Naive B cell (primary cell): ENCODE measurements at regions not wholly inside any gene's neighbourhood (a gene's known extent, or its start where the extent isn't known, plus 50 kb on each side); places are given as distances from the start of the nearest gene placed in this dataset.

Experiments used
- ATAC-seq, 2 donors: fragments of 150-1000 bp; cut with Tn5 transposase; 2 replicates each; pipeline ENCODE4 v1.10.0; 2021; ENCODE audit warnings: low read depth in 2 of 2, mild to moderate bottlenecking in 2 of 2, moderate library complexity in 2 of 2
- DNase-seq: peaks from one replicate; pipeline ENCODE4 v3.0.0; 2022
- H3K27ac Mint-ChIP-seq, 6 donors: one replicate each; pipeline ENCODE4 v1.8.0; 2020 to 2022; ENCODE audit warnings: mild to moderate bottlenecking in 6 of 6, mixed read lengths in 6 of 6, moderate library complexity in 5 of 6, inconsistent platforms in 2 of 6
- H3K27me3 Mint-ChIP-seq, 3 donors: one replicate each; pipeline ENCODE4 v1.8.0; 2021 to 2022; ENCODE audit warnings: mixed read lengths in 3 of 3, mild to moderate bottlenecking in 1 of 3
- H3K36me3 Mint-ChIP-seq, 2 donors: one replicate each; pipeline ENCODE4 v1.8.0; 2020 to 2022; ENCODE audit warnings: mixed read lengths in 2 of 2, inconsistent platforms in 1 of 2, mild to moderate bottlenecking in 1 of 2
- H3K4me1 Mint-ChIP-seq, 3 donors: one replicate each; pipeline ENCODE4 v1.8.0; 2020 to 2022; ENCODE audit warnings: mixed read lengths in 3 of 3, inconsistent platforms in 1 of 3, mild to moderate bottlenecking in 1 of 3, moderate library complexity in 1 of 3
- H3K4me3 Mint-ChIP-seq, 8 donors: one replicate each; pipeline ENCODE4 v1.8.0; 2020 to 2022; ENCODE audit warnings: mild to moderate bottlenecking in 8 of 8, mixed read lengths in 8 of 8, moderate library complexity in 8 of 8, inconsistent platforms in 2 of 8
- H3K9me3 Mint-ChIP-seq, 7 donors: one replicate each; pipeline ENCODE4 v1.8.0; 2020 to 2022; ENCODE audit warnings: mixed read lengths in 7 of 7, mild to moderate bottlenecking in 5 of 7, inconsistent platforms in 2 of 7, moderate library complexity in 1 of 7

DNA sequence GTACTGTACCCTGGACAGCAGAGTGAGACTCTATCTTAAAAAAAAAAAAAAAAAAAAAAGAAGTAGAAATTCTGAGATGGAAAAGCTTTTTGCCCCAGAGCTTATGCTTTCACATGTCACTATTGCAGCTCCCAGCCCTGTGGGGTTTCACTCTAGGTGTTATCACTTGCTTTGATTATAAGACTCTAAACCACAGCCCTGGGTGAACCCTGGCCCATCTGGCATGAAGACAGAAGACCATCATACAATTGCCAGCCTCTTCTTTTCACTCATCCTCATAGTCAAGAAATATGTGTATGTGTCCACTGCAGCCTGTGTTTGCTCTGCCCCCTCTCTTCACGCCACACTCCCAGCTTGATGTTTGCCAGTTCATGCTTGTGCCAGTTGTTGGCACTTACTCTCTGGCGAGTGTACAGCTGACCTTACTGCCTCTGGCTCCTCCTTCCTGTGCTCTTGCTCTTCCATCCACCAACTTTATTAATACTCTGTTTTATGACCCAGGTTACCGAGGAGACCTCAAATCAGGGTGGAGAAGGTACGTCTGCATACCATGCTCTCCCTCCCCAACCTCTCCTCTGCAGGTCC, 136.7 kb upstream of the NCK2 start:
- H3K27ac Mint-ChIP-seq = peak overlapping the region in 3 of 6 donors; percentile 18 to 75 (median 45)
- H3K4me1 Mint-ChIP-seq = no peaks in the 10 kb centered on the region
- ATAC-seq (no peak), DNase-seq (no peak)
- no peaks in the 10 kb centered on the region for H3K9me3 Mint-ChIP-seq
- H3K36me3 Mint-ChIP-seq = no peaks in the 10 kb centered on the region
- no peak overlapping the region for H3K4me3 Mint-ChIP-seq
- H3K27me3 Mint-ChIP-seq = no peaks in the 10 kb centered on the region

DNA sequence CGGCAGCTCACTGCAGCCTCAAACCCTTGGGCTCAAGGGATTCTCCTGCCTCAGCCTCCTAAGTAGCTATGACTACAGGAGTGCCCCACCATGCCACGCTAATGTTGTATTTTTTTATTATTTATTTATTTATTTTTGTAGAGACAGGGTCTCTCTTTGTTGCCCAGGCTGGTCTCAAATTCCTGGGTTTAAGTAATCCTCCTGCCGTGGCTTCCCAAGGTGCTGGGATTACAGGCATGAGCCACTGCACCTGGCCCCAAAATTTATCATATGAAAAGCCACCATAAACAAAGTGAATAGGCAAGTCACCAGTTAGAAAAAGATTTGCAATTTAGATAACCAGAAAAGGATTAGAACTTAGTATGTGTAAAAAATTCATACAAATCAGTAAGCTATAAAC, 138.6 kb upstream of the NCK2 start:
- H3K4me3 Mint-ChIP-seq = no peak overlapping the region
- DNase-seq = no peak
- no peak for ATAC-seq

DNA sequence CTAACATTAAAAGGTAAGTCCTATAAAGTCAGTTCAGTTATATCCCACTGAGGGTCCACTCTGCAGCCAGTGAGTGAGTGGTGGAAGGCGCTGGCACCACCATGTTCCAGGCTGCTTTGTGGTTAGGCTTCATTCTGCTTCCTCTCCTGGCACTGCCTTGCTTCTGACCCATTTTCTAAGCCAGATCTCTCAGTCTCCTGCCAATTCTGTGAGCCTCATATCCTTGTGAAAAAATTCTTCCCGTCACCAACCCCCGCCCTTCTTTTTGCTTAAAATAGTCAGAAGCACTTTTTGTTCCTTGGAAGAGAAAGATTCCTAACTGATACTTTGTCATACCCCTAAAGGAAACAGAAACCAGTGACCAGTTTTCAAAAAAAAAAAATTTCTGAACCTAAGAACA, 139.8 kb upstream of the NCK2 start:
- Mint-ChIP-seq H3K27me3 (peaks cover 0 to 10% (median 0%) of the 10 kb centered on the region in 3 donors), H3K4me1 (peaks cover 0 to 6% (median 0%) of the 10 kb centered on the region in 3 donors), H3K36me3 (no peaks in the 10 kb centered on the region), H3K9me3 (no peaks in the 10 kb centered on the region), H3K4me3 (peak overlapping the region in 1 of 8 donors; percentile 41), H3K27ac (peak overlapping the region in 2 of 6 donors; percentile 25 to 68)
- ATAC-seq = no peak
- no peak for DNase-seq

More for the DNA sequence above, 138.6 kb upstream of the NCK2 start:
- no peaks in the 10 kb centered on the region for H3K36me3 Mint-ChIP-seq
- H3K4me1 Mint-ChIP-seq = peaks cover 0 to 3% (median 0%) of the 10 kb centered on the region in 3 donors
- H3K9me3 Mint-ChIP-seq = no peaks in the 10 kb centered on the region
- no peak overlapping the region for H3K27ac Mint-ChIP-seq
- H3K27me3 Mint-ChIP-seq = no peaks in the 10 kb centered on the region

DNA sequence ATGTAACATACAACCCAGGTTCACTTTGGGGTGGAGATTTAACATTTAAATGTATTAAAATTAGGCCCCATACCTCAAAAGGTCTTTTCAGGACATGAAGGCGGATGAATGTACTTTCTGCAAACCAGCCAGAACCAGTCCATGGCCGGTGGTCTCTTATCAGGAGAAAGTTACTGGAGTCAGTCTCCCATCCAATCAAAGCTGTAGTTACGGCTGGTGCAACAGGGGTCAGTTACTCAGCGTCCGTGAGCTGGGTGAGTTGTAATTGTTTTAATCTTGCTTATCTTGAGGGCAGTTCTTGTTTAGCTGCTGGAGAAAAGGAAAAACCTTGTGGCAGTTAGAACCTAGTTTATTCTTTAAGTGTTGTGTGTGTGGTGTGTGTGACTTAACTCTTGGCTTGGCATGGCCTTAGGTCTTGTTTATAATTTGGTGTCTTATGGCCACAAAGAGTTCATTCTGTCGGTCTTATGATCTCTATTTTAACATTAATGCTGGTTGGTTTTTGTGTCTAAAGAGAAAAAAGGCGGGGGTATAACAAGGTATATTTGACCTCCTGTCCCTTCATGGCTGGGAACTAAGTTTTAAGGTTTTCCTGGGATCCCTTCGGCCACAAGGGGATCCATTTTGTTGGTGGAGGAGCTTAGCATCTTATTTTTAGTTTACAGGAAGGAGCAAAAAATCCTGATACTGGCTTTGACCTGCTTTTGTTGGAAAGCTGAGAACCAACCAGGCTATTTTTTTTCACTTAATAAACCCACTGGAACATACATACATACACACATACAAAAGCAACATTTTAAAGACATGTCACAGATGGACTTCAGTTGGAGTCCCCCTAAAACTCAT, 143.5 kb upstream of the NCK2 start:
- DNase-seq (no peak), ATAC-seq (no peak)
- Mint-ChIP-seq H3K4me3 (no peak overlapping the region), H3K27me3 (peaks cover 0 to 10% (median 0%) of the 10 kb centered on the region in 3 donors), H3K9me3 (no peaks in the 10 kb centered on the region), H3K27ac (peak overlapping the region in 1 of 6 donors; percentile 26), H3K36me3 (no peaks in the 10 kb centered on the region), H3K4me1 (peaks cover 0 to 6% (median 0%) of the 10 kb centered on the region in 3 donors)

DNA sequence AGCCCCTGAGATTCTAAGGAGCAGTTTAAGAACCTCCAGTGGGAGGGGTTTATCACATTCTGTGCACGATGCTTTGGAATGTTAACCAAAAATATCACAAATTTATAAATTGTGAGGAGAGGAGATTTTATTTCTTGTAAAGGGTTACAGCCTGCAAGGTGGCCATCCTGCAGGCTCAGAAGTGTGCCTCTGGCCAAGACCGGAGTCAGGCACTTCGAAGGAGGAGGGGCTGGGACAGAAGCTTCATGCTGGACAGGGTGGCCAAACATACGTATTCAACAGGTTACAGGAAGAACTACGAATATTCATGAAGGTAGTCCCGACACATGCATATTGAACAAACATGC, 144.1 kb upstream of the NCK2 start:
- H3K4me1 Mint-ChIP-seq = peaks cover 0 to 11% (median 3%) of the 10 kb centered on the region in 3 donors
- DNase-seq (no peak), ATAC-seq (no peak)
- H3K36me3 Mint-ChIP-seq = no peaks in the 10 kb centered on the region
- H3K4me3 Mint-ChIP-seq = no peak overlapping the region
- peaks cover 0 to 10% (median 0%) of the 10 kb centered on the region in 3 donors for H3K27me3 Mint-ChIP-seq
- H3K9me3 Mint-ChIP-seq = no peaks in the 10 kb centered on the region
- H3K27ac Mint-ChIP-seq = no peak overlapping the region

DNA sequence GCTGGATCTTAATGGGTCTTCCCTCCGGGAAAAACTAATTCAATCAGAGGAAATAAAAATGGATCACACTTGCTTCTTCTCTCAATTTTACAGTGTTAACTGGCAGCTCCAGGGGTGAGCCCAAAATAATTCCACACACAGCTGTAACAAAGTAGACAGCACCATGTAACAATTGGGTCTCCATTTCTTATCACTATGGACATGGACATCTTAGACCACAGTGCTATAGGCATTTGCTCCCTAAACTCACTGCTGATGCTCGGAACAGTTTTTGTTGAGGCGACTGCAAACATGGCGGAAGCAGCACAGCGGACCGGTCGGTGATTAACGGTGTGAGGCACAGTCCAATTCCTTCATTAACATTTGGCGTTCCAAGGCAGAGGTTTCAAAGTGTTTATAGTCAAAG, 144.7 kb upstream of the NCK2 start:
- Mint-ChIP-seq H3K4me3 (no peak overlapping the region), H3K4me1 (peaks cover 2 to 11% (median 3%) of the 10 kb centered on the region in 3 donors), H3K27me3 (peaks cover 0 to 10% (median 0%) of the 10 kb centered on the region in 3 donors), H3K27ac (no peak overlapping the region), H3K36me3 (no peaks in the 10 kb centered on the region), H3K9me3 (no peaks in the 10 kb centered on the region)
- DNase-seq = no peak
- ATAC-seq = no peak

DNA sequence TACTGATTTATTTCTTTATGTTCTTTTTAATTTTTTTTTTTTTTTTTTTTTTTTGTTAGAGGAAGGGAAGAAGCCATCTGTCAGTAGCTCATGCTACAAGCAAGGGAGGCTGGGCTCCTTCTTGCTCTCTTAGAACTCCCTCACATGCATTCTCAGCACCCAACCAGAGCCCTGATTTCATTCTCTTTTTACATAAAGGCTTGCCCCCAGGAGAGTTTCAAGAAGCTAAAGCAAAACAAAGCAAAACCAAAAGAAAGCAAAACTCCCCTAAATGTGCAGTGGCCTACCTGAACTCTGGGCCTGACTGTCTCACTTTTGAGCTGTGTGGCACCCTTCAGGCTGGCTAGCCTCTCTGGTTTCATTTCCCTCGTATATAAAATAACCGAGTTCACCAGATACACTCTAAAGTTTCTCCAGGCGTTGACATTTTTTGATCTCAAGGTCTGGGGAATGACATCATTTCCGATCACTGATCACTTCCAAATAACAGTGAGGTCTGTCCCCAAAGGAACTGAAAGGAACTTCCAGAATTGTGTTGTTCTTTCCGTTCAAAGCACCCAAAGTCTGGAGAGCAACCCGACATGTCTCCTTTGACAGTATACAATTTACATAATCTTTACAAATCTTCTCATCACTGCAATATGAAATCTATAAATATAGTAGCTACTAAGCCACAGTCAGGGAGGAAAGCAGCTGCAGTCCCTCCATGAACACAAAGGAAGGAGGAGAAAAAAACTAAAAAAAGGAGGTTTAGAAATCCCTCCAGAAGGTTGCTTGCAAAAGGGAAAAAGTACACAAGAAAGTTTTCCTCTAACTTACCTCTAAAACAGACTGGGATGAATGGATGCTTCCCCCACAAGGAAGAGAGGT, 145.6 kb upstream of the NCK2 start:
- DNase-seq (no peak), ATAC-seq (no peak)
- Mint-ChIP-seq H3K27ac (peak overlapping the region in 1 of 6 donors; percentile 20), H3K9me3 (no peaks in the 10 kb centered on the region), H3K27me3 (peaks cover 0 to 10% (median 0%) of the 10 kb centered on the region in 3 donors), H3K4me1 (peaks cover 3 to 20% (median 9%) of the 10 kb centered on the region in 3 donors), H3K36me3 (no peaks in the 10 kb centered on the region), H3K4me3 (no peak overlapping the region)

DNA sequence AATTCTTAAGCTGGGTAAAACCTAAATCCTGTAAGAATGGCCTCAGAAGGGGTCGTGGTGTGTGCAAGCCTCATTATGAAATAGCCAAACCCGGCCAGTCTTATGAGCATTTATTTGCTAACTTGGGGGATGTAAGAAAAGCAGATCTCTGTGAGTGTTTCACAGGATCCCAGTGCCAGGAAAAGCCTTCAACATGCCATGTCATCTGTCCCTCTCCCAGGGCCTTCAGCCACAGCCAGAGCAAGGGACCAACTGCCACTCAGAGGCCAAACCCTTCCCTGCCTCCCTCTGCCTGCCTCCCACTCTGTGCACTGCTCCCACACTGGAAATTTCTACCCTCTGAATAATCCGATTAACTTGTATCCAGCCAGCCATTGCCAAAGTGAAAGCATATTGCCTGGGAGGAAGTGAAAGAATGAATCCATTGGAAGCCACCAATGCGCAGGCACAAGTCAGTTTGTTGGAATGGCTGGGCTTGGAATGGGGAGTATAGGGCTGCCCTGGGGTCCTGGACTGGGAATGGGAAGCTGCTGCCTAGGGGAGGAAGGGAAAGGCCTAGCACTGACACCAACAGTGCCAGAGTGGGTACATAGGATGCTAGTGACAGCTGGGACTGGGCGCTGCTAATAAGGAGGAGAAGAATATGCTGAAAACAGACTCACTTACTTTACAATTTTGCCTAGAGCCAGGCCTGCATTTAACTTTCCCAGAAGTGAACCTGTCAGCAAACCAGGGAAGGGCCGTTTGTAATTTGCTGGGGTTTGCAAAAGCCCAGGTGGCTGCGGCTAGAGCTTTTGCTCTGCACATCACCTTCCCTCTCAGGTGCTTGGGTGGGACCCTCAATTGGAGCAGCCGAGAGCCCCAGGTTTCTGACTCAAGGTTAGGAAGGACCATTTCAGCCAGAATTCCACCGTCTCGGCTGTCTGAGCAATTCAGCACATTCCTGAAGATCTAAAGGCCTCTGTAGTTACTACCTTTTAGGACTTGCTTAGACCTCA, 146.6 kb upstream of the NCK2 start:
- DNase-seq = no peak
- Mint-ChIP-seq H3K9me3 (no peaks in the 10 kb centered on the region), H3K4me1 (peaks cover 3 to 23% (median 10%) of the 10 kb centered on the region in 3 donors), H3K36me3 (no peaks in the 10 kb centered on the region), H3K27ac (peak overlapping the region in 1 of 6 donors; percentile 9), H3K4me3 (no peak overlapping the region), H3K27me3 (peaks cover 0 to 10% (median 0%) of the 10 kb centered on the region in 3 donors)
- ATAC-seq = no peak

DNA sequence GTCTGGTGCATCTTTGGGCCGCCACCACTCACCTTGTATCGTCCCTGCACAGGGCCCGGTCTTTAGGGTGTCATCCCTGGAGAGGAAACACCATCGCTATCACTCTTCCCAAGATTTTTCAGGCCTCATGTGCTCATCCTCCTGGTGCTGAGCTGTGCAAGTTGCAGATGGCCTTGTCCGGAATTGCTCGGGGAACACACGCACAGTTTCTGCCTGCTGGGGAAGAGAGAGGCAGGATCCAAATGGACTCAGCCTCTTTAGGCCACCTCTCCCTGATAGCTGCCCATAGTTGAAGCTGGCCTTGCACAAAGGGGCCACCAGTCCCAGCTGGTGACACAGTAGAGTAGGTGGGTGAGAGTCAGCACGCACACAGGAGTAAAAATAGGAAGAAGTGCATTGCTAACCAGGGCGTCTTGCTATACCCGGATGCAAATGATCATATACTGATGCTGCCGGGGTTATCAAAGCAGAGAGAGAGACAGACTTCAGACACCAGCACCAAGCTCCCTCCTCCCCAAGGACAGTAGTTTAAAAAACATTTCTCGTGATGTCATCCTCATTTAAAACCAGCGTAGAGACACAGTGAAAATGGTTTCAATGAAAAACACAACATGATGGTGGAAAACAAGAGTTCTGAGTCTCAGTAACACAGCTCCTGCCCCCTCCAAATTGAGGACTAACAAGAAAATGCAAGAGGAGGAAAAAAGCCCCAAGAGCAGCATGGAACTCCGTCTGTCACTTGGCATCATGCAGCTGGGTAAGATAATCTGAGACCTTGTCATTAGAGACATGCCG, 147.5 kb upstream of the NCK2 start:
- H3K4me1 Mint-ChIP-seq = peaks cover 3 to 23% (median 10%) of the 10 kb centered on the region in 3 donors
- ATAC-seq = no peak
- no peak overlapping the region for H3K4me3 Mint-ChIP-seq
- DNase-seq = no peak
- H3K9me3 Mint-ChIP-seq = no peaks in the 10 kb centered on the region
- H3K36me3 Mint-ChIP-seq = no peaks in the 10 kb centered on the region
- H3K27ac Mint-ChIP-seq = peak overlapping the region in 1 of 6 donors; percentile 9
- H3K27me3 Mint-ChIP-seq = peaks cover 0 to 10% (median 0%) of the 10 kb centered on the region in 3 donors

DNA sequence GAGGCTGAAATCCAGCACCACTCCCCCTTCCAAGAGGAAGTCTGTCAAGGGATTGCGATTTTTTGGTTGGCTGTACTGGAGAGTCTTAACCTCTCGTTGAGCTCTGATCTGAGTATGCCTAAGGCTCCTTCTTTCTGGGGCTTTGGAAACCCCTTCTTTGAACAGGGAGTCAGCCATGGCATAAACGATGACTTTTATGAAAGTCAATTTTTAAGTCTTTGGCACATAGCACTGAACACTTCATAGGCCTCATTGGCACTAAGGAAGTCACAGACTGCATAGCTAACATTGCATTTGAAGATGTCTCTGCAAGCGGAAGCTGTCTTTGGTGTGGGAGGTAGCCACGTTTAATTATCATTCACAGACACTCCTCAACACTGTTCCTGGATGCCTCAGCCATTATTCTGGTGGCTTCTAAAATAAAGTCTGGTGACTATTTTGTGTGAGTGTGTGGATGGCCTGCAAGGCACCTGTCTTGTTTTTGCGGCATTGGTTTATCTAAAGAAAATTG, 148.2 kb upstream of the NCK2 start:
- H3K4me1 Mint-ChIP-seq = peaks cover 3 to 23% (median 10%) of the 10 kb centered on the region in 3 donors
- H3K9me3 Mint-ChIP-seq = no peaks in the 10 kb centered on the region
- peaks cover 0 to 10% (median 0%) of the 10 kb centered on the region in 3 donors for H3K27me3 Mint-ChIP-seq
- H3K27ac Mint-ChIP-seq = no peak overlapping the region
- no peak overlapping the region for H3K4me3 Mint-ChIP-seq
- DNase-seq (no peak), ATAC-seq (no peak)
- H3K36me3 Mint-ChIP-seq = no peaks in the 10 kb centered on the region

DNA sequence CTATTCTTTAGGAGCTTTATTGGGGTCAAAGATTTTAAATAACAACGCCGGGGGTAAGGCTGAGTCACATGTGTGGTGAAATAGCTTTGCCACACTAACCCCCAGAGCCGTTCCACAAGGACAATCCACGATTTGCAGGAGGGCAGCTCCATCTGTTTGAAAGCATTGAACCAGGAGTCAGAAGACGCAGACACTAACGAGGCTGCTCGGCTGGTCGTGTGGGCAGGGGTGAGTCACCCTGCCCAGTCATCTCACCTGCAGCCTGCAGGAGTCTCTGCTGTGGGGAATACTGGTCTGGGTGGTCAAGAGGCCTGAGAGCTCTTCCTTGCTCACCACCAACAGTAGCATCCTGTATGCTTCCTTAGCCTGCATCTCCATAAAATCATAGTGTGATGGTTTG, 149.2 kb upstream of the NCK2 start:
- H3K4me1 Mint-ChIP-seq = peaks cover 3 to 17% (median 10%) of the 10 kb centered on the region in 3 donors
- H3K27ac Mint-ChIP-seq = no peak overlapping the region
- no peak overlapping the region for H3K4me3 Mint-ChIP-seq
- peaks cover 0 to 7% (median 0%) of the 10 kb centered on the region in 7 donors for H3K9me3 Mint-ChIP-seq
- no peak for ATAC-seq
- no peaks in the 10 kb centered on the region for H3K36me3 Mint-ChIP-seq
- DNase-seq = no peak
- H3K27me3 Mint-ChIP-seq = peaks cover 0 to 6% (median 0%) of the 10 kb centered on the region in 3 donors
